Retinal pigment epithelial cell (primary cell): ENCODE measurements at regions not wholly inside any gene's neighbourhood (a gene's known extent, or its start where the extent isn't known, plus 50 kb on each side); places are given as distances from the start of the nearest gene placed in this dataset.

Source experiments
- DNase-seq: peaks from one replicate; pipeline ENCODE4 v3.0.0-alpha.2; 2010; ENCODE audit warnings: low read depth
- H3K4me3 ChIP-seq: 2 replicates; pipeline ENCODE4 v1.5.1; 2011; ENCODE audit warnings: mild to moderate bottlenecking, low read length, control low read depth, moderate library complexity
- CTCF ChIP-seq: conservative IDR thresholded peaks from 2 replicates; pipeline ENCODE4 v1.5.1; 2011; ENCODE audit warnings: low read depth, low read length, control low read depth, inconsistent platforms

- DNase-seq: no peak
- H3K4me3 ChIP-seq: no peak overlapping the region
- no peak for TF ChIP-seq CTCF
Observed at GRCh38 chr2:16204251-16204650, 263.9 kb downstream of the MYCN start.

- DNase-seq: no peak
- TF ChIP-seq CTCF: no peak
- H3K4me3 ChIP-seq: no peak overlapping the region
Observed at GRCh38 chr2:16203691-16204090, 263.3 kb downstream of the MYCN start.

- DNase-seq: no peak
- H3K4me3 ChIP-seq: no peak overlapping the region
- no peak for TF ChIP-seq CTCF
Observed at GRCh38 chr2:16203069-16203468, 262.7 kb downstream of the MYCN start.

- TF ChIP-seq CTCF: no peak
- no peak overlapping the region for H3K4me3 ChIP-seq
- DNase-seq: no peak
Observed at GRCh38 chr2:16202266-16203020, 262.1 kb downstream of the MYCN start.

- DNase-seq: no peak
- no peak overlapping the region for H3K4me3 ChIP-seq
- TF ChIP-seq CTCF: no peak
Observed at GRCh38 chr2:16201848-16202247, 261.5 kb downstream of the MYCN start.

GRCh38 chr2:16200554-16201193 is 260.3 kb downstream of the MYCN start:
- DNase-seq: no peak
- TF ChIP-seq CTCF: no peak
- no peak overlapping the region for H3K4me3 ChIP-seq
